ENCODE measurements at regions not wholly inside any gene's neighbourhood (a gene's known extent, or its start where the extent isn't known, plus 50 kb on each side); places are given as distances from the start of the nearest gene placed in this dataset.
A peak's percentile ranks its signal among the peaks of the same experiment; 100 is the strongest.

DNA sequence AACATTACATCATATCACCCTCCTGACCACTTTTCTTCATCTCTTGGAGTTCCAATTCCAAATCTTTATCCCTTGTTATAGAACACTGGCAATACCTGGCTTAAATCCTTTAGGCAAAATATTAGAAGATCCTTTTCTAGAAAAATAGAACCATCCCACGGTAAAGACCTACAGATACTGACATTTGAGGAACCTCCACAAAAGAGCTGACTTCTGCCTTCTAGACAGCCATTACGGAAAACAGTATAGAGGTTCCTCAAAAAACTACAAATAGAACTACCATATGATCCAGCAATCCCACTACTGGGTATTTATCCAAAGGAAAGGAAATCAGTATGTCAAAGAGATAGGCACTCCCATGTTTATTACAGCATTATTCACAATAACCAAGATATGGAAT lies 241.7 kb upstream of the AMIGO2 start:
- no peak for DNase-seq
- no peaks in the 10 kb centered on the region for H3K27me3 Mint-ChIP-seq
- POLR2A ChIA-PET: interaction anchor here (0.9 to 2.1 kb wide), 2 partner anchors 15 to 67 kb away, joined by 3 to 5 read pairs; no protein-coding TSS in a partner anchor
- peak overlapping the region; percentile 3 for H3K27ac Mint-ChIP-seq
- peaks cover 4% of the 10 kb centered on the region for H3K36me3 Mint-ChIP-seq
- no peak for ATAC-seq (ENCODE audit: low read depth)
- peaks cover 7% of the 10 kb centered on the region for H3K9me3 Mint-ChIP-seq
- H3K4me1 Mint-ChIP-seq: peaks cover 27% of the 10 kb centered on the region
- H3K4me3 Mint-ChIP-seq: no peak overlapping the region

DNA sequence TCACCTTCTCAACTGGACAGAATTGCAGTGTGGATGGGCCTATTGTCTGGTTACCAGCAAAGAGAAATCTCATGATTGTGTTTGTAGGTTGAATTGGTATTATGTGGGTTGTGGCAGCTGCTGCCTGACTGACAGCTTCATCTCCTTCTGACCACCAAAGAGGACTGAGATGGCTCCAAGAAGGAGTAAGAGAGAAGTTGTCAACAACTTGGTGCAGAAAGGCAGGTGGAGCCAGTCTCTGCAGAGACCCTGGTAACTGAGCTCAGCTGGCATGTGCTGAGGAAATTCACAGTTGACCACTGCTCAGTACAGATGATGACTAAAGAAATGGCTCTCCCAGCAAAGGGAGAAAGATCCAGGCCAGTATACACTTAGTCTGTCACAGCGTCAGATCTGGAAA lies 240.0 kb upstream of the AMIGO2 start:
- Mint-ChIP-seq H3K4me1 (peaks cover 26% of the 10 kb centered on the region), H3K4me3 (no peak overlapping the region), H3K9me3 (peaks cover 7% of the 10 kb centered on the region), H3K27ac (peak overlapping the region; percentile 6), H3K36me3 (peaks cover 4% of the 10 kb centered on the region), H3K27me3 (no peaks in the 10 kb centered on the region)
- POLR2A ChIA-PET: interaction anchor here (0.7 to 1.7 kb wide), 2 partner anchors 216 to 240 kb away, joined by 4 to 5 read pairs; partner anchors contain the start of genes AMIGO2 and PCED1B
- ATAC-seq (ENCODE audit: low read depth) (peak; percentile 36), DNase-seq (no peak)

DNA sequence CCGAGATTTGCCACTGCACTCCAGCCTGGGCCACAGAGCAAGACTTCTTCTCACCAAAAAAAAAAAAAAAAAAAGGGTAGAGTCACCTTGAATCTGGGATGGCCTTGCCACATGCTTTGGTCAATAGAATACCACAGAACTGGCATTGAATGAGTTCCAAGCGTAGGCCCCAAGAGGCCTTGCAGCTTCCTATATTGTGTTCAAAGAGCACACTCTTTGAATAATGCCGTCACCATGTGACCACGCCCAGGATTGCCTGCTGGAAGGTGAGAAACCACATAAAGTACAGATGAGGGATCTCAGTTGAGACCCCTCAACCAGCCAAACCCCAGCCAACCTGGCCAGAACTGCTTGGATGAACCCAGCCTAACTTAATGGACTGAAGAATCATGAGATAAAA lies 239.2 kb upstream of the AMIGO2 start:
- H3K4me1 Mint-ChIP-seq: peaks cover 26% of the 10 kb centered on the region
- H3K36me3 Mint-ChIP-seq: no peaks in the 10 kb centered on the region
- DNase-seq (no peak), ATAC-seq (ENCODE audit: low read depth) (peak; percentile 63)
- no peak overlapping the region for H3K4me3 Mint-ChIP-seq
- POLR2A ChIA-PET: interaction anchor here (0.6 to 2.0 kb wide), 6 partner anchors 77 to 672 kb away, joined by 3 to 5 read pairs (median 4); partner anchors contain the start of genes AMIGO2 and PCED1B
- H3K9me3 Mint-ChIP-seq: peaks cover 7% of the 10 kb centered on the region
- no peaks in the 10 kb centered on the region for H3K27me3 Mint-ChIP-seq
- no peak overlapping the region for H3K27ac Mint-ChIP-seq

DNA sequence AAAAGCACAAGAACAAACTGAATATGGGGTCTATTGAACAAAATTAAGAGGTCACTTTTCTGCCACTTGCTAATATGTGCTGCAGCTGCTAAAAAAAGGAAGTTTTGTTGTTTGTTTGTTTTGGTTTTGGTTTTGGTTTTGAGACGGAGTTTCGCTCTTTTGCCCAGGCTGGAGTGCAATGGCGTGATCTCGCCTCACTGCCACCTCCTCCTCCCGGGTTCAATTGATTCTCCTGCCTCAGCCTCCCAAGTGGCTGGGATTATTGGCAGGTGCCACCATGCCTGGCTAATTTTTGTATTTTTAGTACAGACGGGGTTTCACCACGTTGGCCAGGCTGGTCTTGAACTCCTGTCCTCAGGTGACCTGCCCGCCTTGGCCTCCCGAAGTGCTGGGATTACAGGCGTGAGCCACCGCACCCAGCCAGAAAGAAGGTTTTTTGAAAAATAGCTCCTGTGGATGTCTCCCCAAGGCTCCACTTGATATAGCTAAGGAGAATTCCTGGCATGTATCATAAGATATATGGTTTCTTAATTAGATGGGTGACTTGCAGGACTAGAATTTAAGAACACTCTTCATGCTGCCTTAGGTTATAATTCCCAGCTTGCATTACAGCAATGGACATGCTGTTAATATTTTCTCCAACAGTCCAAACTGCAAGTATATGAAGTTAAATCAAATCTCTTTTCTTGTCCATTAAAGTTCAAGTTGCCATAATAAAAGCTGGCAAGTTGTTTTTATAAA lies 237.6 kb upstream of the AMIGO2 start:
- no peaks in the 10 kb centered on the region for H3K27me3 Mint-ChIP-seq
- H3K4me3 Mint-ChIP-seq: no peak overlapping the region
- peak overlapping the region; percentile 50 for H3K27ac Mint-ChIP-seq
- no peak for ATAC-seq (ENCODE audit: low read depth)
- DNase-seq: no peak
- H3K9me3 Mint-ChIP-seq: peaks cover 7% of the 10 kb centered on the region
- peaks cover 35% of the 10 kb centered on the region for H3K4me1 Mint-ChIP-seq
- POLR2A ChIA-PET: interaction anchor here (0.6 to 2.0 kb wide), 3 partner anchors 80 to 278 kb away, joined by 3 to 5 read pairs (median 3); no protein-coding TSS in a partner anchor
- no peaks in the 10 kb centered on the region for H3K36me3 Mint-ChIP-seq

DNA sequence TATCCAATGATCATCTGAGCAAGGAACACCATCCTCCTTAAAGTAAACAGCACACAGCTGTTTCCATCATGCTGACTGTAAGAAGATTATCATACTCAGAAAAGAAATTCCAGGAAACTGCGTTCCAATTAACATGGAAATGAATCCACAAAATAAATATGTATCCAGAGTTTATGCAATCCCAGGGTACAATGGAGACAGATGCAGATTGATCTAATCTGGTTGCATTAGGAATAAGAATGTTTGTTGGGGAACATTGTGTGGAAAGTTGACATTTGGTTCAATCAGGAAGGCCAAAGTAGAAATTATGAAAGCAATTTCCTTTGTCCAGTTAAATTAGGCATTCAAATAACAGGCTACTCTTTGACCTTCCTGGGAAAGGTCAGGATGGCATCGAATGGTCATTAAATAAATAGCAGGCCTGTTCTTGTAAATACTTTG lies 236.9 kb upstream of the AMIGO2 start:
- H3K4me3 Mint-ChIP-seq: no peak overlapping the region
- POLR2A ChIA-PET: interaction anchor here (0.6 kb wide), 1 partner anchor 278 kb away, joined by 3 read pairs; no protein-coding TSS in a partner anchor
- H3K27ac Mint-ChIP-seq: peak overlapping the region; percentile 4
- no peak for DNase-seq
- peaks cover under 1% of the 10 kb centered on the region for H3K36me3 Mint-ChIP-seq
- no peak for ATAC-seq (ENCODE audit: low read depth)
- H3K27me3 Mint-ChIP-seq: no peaks in the 10 kb centered on the region
- H3K4me1 Mint-ChIP-seq: peaks cover 34% of the 10 kb centered on the region
- peaks cover 5% of the 10 kb centered on the region for H3K9me3 Mint-ChIP-seq

DNA sequence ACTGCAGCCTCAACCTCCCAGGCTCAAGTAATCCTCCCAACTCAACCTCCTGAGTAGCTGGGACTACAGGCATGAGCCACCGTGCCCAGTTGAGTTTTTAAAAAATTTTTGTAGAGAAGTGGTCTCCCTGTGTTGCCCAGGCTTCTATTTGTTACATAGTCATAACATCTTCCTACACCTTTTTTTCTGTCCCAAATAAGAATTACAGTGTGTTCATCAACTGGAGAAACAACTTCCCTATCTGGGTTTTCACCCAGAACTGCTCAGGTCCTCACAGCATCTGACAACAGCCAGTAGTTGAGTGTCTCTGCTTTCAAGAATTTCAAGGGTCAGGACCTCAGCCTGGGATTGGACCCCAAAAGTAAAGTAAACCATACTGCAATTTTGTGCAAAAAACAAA lies 235.2 kb upstream of the AMIGO2 start:
- Mint-ChIP-seq H3K4me3 (no peak overlapping the region), H3K9me3 (peaks cover 5% of the 10 kb centered on the region), H3K36me3 (peaks cover 10% of the 10 kb centered on the region), H3K4me1 (peaks cover 36% of the 10 kb centered on the region), H3K27me3 (no peaks in the 10 kb centered on the region), H3K27ac (no peak overlapping the region)
- POLR2A ChIA-PET: no interaction called here
- DNase-seq: no peak
- ATAC-seq (ENCODE audit: low read depth): no peak

DNA sequence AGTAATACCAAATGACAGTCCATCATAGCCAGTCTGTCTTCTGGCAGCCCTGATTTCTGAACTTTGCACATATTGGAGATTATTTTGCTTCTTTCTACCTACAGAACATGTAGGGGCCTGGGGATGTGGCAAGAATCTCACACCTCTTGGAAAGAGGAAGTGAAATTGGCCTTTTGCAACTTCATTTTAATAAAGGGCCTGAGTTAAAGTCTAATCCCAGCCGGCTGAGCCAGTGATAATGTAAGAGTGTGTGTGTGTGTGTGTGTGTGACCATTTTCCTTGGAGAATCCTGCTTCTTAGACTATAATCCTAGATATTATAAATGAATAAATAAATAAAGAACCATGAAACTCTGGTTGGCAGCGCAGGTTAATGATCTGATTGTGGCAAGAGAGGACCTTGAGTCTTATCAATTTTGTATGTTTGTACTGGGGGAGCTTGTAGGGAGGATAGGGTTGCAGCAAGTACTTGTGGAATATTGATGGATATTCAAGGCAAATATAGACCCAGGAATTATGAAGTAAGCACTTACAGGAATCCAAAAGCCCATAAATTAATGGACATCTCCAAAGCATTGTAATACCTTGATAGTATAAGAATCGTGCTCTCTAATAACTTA lies 233.2 kb upstream of the AMIGO2 start:
- H3K4me1 Mint-ChIP-seq: peaks cover 29% of the 10 kb centered on the region
- H3K36me3 Mint-ChIP-seq: peaks cover 15% of the 10 kb centered on the region
- DNase-seq (no peak), ATAC-seq (ENCODE audit: low read depth) (no peak)
- POLR2A ChIA-PET: interaction anchor here (0.7 to 1.3 kb wide), 2 partner anchors 28 to 84 kb away, joined by 3 to 7 read pairs; no protein-coding TSS in a partner anchor
- no peak overlapping the region for H3K4me3 Mint-ChIP-seq
- H3K27ac Mint-ChIP-seq: no peak overlapping the region
- no peaks in the 10 kb centered on the region for H3K27me3 Mint-ChIP-seq
- H3K9me3 Mint-ChIP-seq: peaks cover 6% of the 10 kb centered on the region

DNA sequence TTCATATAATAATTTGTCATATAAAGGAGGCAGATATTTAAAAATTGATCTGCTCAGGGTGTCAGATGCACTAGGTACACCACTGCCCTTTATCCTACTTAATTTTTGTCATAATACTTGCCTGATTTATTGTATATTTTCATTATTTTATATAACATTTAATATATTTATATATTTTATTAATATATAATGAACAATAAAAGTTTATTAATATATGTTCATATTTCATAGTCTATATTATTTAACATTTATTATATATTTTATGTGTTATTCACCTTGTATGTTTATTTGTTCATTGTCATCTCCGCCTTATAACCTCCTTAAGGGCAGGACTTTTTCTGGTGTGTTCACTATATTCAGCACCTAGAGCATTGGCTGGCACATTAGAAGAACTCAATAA lies 232.4 kb upstream of the AMIGO2 start:
- Mint-ChIP-seq H3K27me3 (no peaks in the 10 kb centered on the region), H3K4me1 (peaks cover 37% of the 10 kb centered on the region), H3K9me3 (peaks cover 6% of the 10 kb centered on the region), H3K27ac (no peak overlapping the region), H3K36me3 (peaks cover 15% of the 10 kb centered on the region), H3K4me3 (no peak overlapping the region)
- DNase-seq: no peak
- POLR2A ChIA-PET: no interaction called here
- no peak for ATAC-seq (ENCODE audit: low read depth)

DNA sequence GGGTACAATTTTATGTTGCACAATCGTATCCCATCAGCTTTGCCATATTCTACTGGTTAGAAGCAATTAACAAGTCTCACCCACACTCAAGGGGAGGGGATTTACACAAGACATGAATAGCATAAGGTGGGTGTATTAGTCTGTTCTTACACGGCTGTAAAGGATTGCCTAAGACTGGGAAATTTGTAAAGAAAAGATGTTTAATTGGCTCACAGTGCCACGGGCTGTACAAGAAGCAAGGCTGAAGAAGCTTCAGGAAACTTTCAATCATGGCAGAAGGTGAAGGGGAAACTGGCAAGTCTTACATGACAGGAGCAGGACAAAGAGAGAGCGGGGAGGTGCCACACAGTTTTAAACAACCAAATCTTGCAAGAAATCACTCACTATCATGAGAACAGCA lies 231.8 kb upstream of the AMIGO2 start:
- peaks cover 6% of the 10 kb centered on the region for H3K9me3 Mint-ChIP-seq
- peaks cover 37% of the 10 kb centered on the region for H3K4me1 Mint-ChIP-seq
- ATAC-seq (ENCODE audit: low read depth): no peak
- no peak overlapping the region for H3K27ac Mint-ChIP-seq
- POLR2A ChIA-PET: no interaction called here
- H3K36me3 Mint-ChIP-seq: peaks cover 20% of the 10 kb centered on the region
- no peaks in the 10 kb centered on the region for H3K27me3 Mint-ChIP-seq
- DNase-seq: no peak
- H3K4me3 Mint-ChIP-seq: no peak overlapping the region

DNA sequence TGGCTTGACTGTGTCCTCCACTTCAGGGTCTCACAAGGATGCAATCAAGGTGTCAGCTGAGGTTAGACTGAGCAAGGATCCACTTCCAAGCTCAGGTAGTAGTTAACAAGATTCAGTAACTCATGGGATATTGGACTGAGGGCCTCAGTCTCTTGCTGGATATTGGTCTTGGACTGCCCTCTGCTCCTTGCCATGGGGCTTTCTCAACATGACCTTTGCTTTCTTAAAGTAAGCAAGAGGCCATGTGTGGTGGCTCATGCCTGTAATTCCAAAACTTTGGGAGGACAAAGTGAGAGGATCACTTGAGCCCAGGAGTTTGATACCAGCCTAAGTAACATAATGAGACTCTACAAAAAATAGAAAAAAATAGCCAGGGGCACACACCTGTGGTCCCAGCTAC lies 231.3 kb upstream of the AMIGO2 start:
- H3K27ac Mint-ChIP-seq: no peak overlapping the region
- H3K9me3 Mint-ChIP-seq: peaks cover 7% of the 10 kb centered on the region
- POLR2A ChIA-PET: no interaction called here
- no peak for ATAC-seq (ENCODE audit: low read depth)
- H3K27me3 Mint-ChIP-seq: no peaks in the 10 kb centered on the region
- no peak for DNase-seq
- peaks cover 22% of the 10 kb centered on the region for H3K36me3 Mint-ChIP-seq
- H3K4me1 Mint-ChIP-seq: peaks cover 37% of the 10 kb centered on the region
- no peak overlapping the region for H3K4me3 Mint-ChIP-seq

DNA sequence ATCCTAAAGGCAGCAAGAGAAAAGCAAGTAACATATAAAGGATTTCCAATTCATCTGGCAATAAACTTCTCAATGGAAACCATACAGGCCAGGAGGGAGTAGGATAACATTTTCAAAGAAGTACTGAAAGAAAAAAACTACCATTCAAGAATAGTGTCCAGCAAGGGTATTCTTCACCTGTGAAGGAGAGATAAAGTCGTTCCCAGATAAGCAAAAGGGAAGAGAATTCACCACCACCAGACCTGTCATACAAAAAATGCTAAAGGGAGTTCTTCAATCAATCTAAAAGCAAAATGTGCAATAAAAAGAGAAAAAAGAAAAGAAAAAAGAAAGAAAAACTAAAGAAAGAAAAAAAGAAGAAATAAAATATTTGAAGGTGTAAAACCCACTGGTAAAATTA lies 228.9 kb upstream of the AMIGO2 start:
- H3K27ac Mint-ChIP-seq: no peak overlapping the region
- POLR2A ChIA-PET: no interaction called here
- DNase-seq (no peak), ATAC-seq (ENCODE audit: low read depth) (no peak)
- no peak overlapping the region for H3K4me3 Mint-ChIP-seq
- peaks cover 31% of the 10 kb centered on the region for H3K36me3 Mint-ChIP-seq
- H3K4me1 Mint-ChIP-seq: peaks cover 42% of the 10 kb centered on the region
- no peaks in the 10 kb centered on the region for H3K27me3 Mint-ChIP-seq
- H3K9me3 Mint-ChIP-seq: peaks cover 12% of the 10 kb centered on the region

DNA sequence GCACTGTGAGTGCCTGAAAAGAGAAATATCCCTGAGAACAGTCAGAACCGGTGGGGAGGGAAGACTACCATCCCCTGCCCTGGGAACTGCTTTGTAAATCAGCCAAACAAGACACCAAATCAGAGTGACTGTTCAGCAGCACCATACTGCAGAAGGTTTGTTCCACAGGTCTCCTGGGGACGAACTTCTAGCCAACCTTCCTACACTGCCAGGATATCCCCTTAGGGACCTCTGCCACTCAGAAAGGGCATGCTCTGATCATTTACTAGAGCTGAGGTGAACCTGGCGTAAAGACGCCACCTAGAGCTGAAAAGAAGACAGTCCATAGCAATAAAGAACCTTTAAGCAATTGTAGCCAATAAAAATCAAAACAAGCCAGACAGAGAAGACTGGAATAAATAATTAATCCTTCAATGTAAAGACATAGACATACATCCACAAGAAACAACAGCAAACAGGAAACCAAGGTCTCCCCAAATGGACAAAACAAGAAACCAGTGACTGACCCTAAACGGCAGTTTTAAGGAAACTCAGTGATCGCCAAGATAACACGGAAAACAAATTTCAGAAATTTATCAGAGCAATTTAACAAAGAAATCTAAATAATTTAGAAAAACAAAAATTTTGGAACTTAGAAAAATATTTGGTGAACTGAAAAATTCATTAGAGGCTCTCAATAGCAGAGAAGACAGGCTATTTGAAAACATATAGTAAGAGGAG lies 228.1 kb upstream of the AMIGO2 start:
- peaks cover 34% of the 10 kb centered on the region for H3K36me3 Mint-ChIP-seq
- H3K4me3 Mint-ChIP-seq: peak overlapping the region; percentile 86
- H3K4me1 Mint-ChIP-seq: peaks cover 42% of the 10 kb centered on the region
- ATAC-seq (ENCODE audit: low read depth) (peak; percentile 93), DNase-seq (peak; percentile 47)
- H3K9me3 Mint-ChIP-seq: peaks cover 12% of the 10 kb centered on the region
- POLR2A ChIA-PET: interaction anchor here (0.6 to 2.4 kb wide), 12 partner anchors 23 to 276 kb away, joined by 3 to 77 read pairs (median 6); partner anchors contain the start of genes AMIGO2 and PCED1B
- H3K27me3 Mint-ChIP-seq: no peaks in the 10 kb centered on the region
- H3K27ac Mint-ChIP-seq: peak overlapping the region; percentile 92

Measured in activated naive CD8-positive, alpha-beta T cell treated with anti-CD3 and anti-CD28 coated beads, Interleukin-2, amount 10 ng/mL, durations not matched to agents 7 days and 5 days (primary cell).